ENCODE measurements at regions not wholly inside any gene's neighbourhood (a gene's known extent, or its start where the extent isn't known, plus 50 kb on each side); places are given as distances from the start of the nearest gene placed in this dataset.

GRCh38 chr2:64910523-64910922 lies 78.7 kb upstream of the SLC1A4 start:
- no TSS peak for BruUV-seq (replicated peaks)
- CTCF ChIA-PET, result no interaction called here

GRCh38 chr2:64910972-64911433 lies 78.2 kb upstream of the SLC1A4 start:
- H3K9me2 ChIP-seq (replicated peaks; ENCODE audit: low read length), result no peaks in the 10 kb centered on the region
- H3K4me1 ChIP-seq (ENCODE audit: insufficient read depth, low read length), result no peaks in the 10 kb centered on the region
- no peak overlapping the region for H3K9ac ChIP-seq (ENCODE audit: low read length)
- ChIA-PET CTCF (no interaction called here), POLR2A (ENCODE audit: unreplicated experiment) (no interaction called here)
- H3F3A ChIP-seq (ENCODE audit: low read length, unreplicated experiment), result no peaks in the 10 kb centered on the region
- TF ChIP-seq CTCF (conservative IDR thresholded peaks at IDR 0.05; ENCODE audit: low read depth, low read length), result no peak
- H3K4me3 ChIP-seq (ENCODE audit: low read length), result no peak overlapping the region
- no peaks in the 10 kb centered on the region for H3K27me3 ChIP-seq (ENCODE audit: low read length)
- intact Hi-C loops (cut with micrococcal nuclease), result no loop called here
- no peak for DNase-seq
- H4K20me1 ChIP-seq (ENCODE audit: low read length), result no peaks in the 10 kb centered on the region
- no peaks in the 10 kb centered on the region for H3K36me3 ChIP-seq (ENCODE audit: low read depth, low read length)
- no peaks in the 10 kb centered on the region for H3K9me3 ChIP-seq (ENCODE audit: low read length)
- H3K4me2 ChIP-seq (ENCODE audit: low read length), result no peak overlapping the region
- no peaks in the 10 kb centered on the region for H3K79me2 ChIP-seq (ENCODE audit: low read length)
- H3K27ac ChIP-seq (ENCODE audit: low read length), result no peak overlapping the region
- ATAC-seq, result no peak
- BruUV-seq (replicated peaks), result no TSS peak
- H2AFZ ChIP-seq (ENCODE audit: low read length), result no peak overlapping the region

More at GRCh38 chr2:64910523-64910922, 78.7 kb upstream of the SLC1A4 start:
- no peaks in the 10 kb centered on the region for H3K9me3 ChIP-seq (ENCODE audit: low read length)
- no peak overlapping the region for H3K9ac ChIP-seq (ENCODE audit: low read length)
- no peak overlapping the region for H3K27ac ChIP-seq (ENCODE audit: low read length)
- POLR2A ChIA-PET (ENCODE audit: unreplicated experiment), result no interaction called here
- no peak overlapping the region for H3K4me3 ChIP-seq (ENCODE audit: low read length)
- no peaks in the 10 kb centered on the region for H3K36me3 ChIP-seq (ENCODE audit: low read depth, low read length)
- H3K27me3 ChIP-seq (ENCODE audit: low read length), result no peaks in the 10 kb centered on the region
- no peak overlapping the region for H2AFZ ChIP-seq (ENCODE audit: low read length)
- no peak for DNase-seq
- no peaks in the 10 kb centered on the region for H3K9me2 ChIP-seq (replicated peaks; ENCODE audit: low read length)
- no peaks in the 10 kb centered on the region for H3K79me2 ChIP-seq (ENCODE audit: low read length)
- TF ChIP-seq EZH2 (IDR thresholded peaks at IDR 0.05; ENCODE audit: low read length, unreplicated experiment) (no peak), EZH2phosphoT487 (IDR thresholded peaks at IDR 0.05; ENCODE audit: borderline replicate concordance, low read length) (no peak), CTCF (conservative IDR thresholded peaks at IDR 0.05; ENCODE audit: low read depth, low read length) (no peak)
- no peak for ATAC-seq
- H3K4me2 ChIP-seq (ENCODE audit: low read length), result no peak overlapping the region
- no peaks in the 10 kb centered on the region for H4K20me1 ChIP-seq (ENCODE audit: low read length)
- intact Hi-C loops (cut with micrococcal nuclease), result no loop called here
- no peaks in the 10 kb centered on the region for H3K4me1 ChIP-seq (ENCODE audit: insufficient read depth, low read length)
- no peaks in the 10 kb centered on the region for H3F3A ChIP-seq (ENCODE audit: low read length, unreplicated experiment)

- ATAC-seq (peak; percentile 68), DNase-seq (peak; percentile 48)
- Histone ChIP-seq H3K4me3 (ENCODE audit: low read length) (no peak overlapping the region), H3K9me3 (ENCODE audit: low read length) (no peaks in the 10 kb centered on the region), H3K9ac (ENCODE audit: low read length) (no peak overlapping the region), H4K20me1 (ENCODE audit: low read length) (no peaks in the 10 kb centered on the region), H3K4me2 (ENCODE audit: low read length) (no peak overlapping the region), H3K36me3 (ENCODE audit: low read depth, low read length) (no peaks in the 10 kb centered on the region), H3K27ac (ENCODE audit: low read length) (no peak overlapping the region), H3K9me2 (replicated peaks; ENCODE audit: low read length) (no peaks in the 10 kb centered on the region), H2AFZ (ENCODE audit: low read length) (no peak overlapping the region), H3K79me2 (ENCODE audit: low read length) (no peaks in the 10 kb centered on the region), H3K27me3 (ENCODE audit: low read length) (no peaks in the 10 kb centered on the region), H3K4me1 (ENCODE audit: insufficient read depth, low read length) (no peaks in the 10 kb centered on the region; the same call in 1 of the 2 replicates), H3F3A (ENCODE audit: low read length, unreplicated experiment) (no peaks in the 10 kb centered on the region)
- no TSS peak for BruUV-seq (replicated peaks)
- ChIA-PET POLR2A (ENCODE audit: unreplicated experiment) (no interaction called here), CTCF (interaction anchor here (0.5 to 0.6 kb wide), 3 partner anchors 25 to 371 kb away, joined by 3 to 9 read pairs (median 4); no protein-coding TSS in a partner anchor)
- no peak for TF ChIP-seq EZH2phosphoT487 (IDR thresholded peaks at IDR 0.05; ENCODE audit: borderline replicate concordance, low read length)
- TF ChIP-seq EZH2 (IDR thresholded peaks at IDR 0.05; ENCODE audit: low read length, unreplicated experiment), result no peak
- TF ChIP-seq CTCF (conservative IDR thresholded peaks at IDR 0.05; ENCODE audit: low read depth, low read length), result peak; percentile 67
- intact Hi-C loops (cut with micrococcal nuclease), result no loop called here
These were observed 75.8 kb upstream of the SLC1A4 start for GRCh38 chr2:64913357-64913869.

Measured in PC-3 (cell line).